Lung (tissue), 11 donors: ENCODE measurements at regions not wholly inside any gene's neighbourhood (a gene's known extent, or its start where the extent isn't known, plus 50 kb on each side); places are given as distances from the start of the nearest gene placed in this dataset.

Experiments used
- ATAC-seq: fragments of 200-7000 bp; cut with Tn5 transposase; one replicate; pipeline ENCODE4 v1.9.1; 2020; ENCODE audit warnings: moderate number of reproducible peaks; ENCODE audit not compliant: insufficient read depth, low FRiP score
- DNase-seq, 3 donors: peaks; one replicate each; pipeline ENCODE4 v3.0.0-alpha.2; 2013 to 2017
- H3K27ac ChIP-seq, 2 donors: one replicate each; pipeline ENCODE4 v1.5.1; 2013; ENCODE audit warnings: mild to moderate bottlenecking in 2 of 2, moderate library complexity in 2 of 2, control low read depth in 1 of 2, inconsistent platforms in 1 of 2, low read depth in 1 of 2, low read length in 1 of 2
- H3K27me3 ChIP-seq, 3 donors: one replicate each; pipeline ENCODE4 v1.5.1; 2013; ENCODE audit warnings: low read length in 2 of 3; ENCODE audit not compliant: control insufficient read depth in 3 of 3, insufficient read depth in 3 of 3
- H3K36me3 ChIP-seq, 4 donors: one replicate each; pipeline ENCODE4 v1.5.1; 2013; ENCODE audit warnings: low read length in 4 of 4, mild to moderate bottlenecking in 1 of 4, moderate library complexity in 1 of 4; ENCODE audit not compliant: control insufficient read depth in 4 of 4, insufficient read depth in 4 of 4
- H3K4me1 ChIP-seq, 5 donors: one replicate each; pipeline ENCODE4 v1.5.1; 2013; ENCODE audit warnings: low read length in 5 of 5, mild to moderate bottlenecking in 2 of 5, moderate library complexity in 1 of 5; ENCODE audit not compliant: control insufficient read depth in 5 of 5, insufficient read depth in 5 of 5
- H3K4me3 ChIP-seq: one replicate; pipeline ENCODE4 v1.5.1; 2013; ENCODE audit warnings: mild to moderate bottlenecking, control low read depth, moderate library complexity
- H3K9ac ChIP-seq, 2 donors: one replicate each; pipeline ENCODE4 v1.5.1; 2013; ENCODE audit warnings: low read length in 2 of 2, control low read depth in 1 of 2; ENCODE audit not compliant: insufficient read depth in 1 of 2
- H3K9me3 ChIP-seq, 4 donors: one replicate each; pipeline ENCODE4 v1.5.1; 2013; ENCODE audit warnings: low read length in 3 of 4, mild to moderate bottlenecking in 1 of 4, moderate library complexity in 1 of 4; ENCODE audit not compliant: control insufficient read depth in 4 of 4, insufficient read depth in 3 of 4
- CTCF ChIP-seq: IDR thresholded peaks from 2 replicates; pipeline ENCODE4 v1.5.1; 2012; ENCODE audit warnings: mild to moderate bottlenecking; ENCODE audit errors: control extremely low read depth, extremely low read depth
- WGBS, 2 donors: extraction: QIAGEN DNeasy Blood & Tissue Kit; methylation state at CpG; one replicate each; pipeline ENCODE4 v1.1.7; 2013; 5-methylcytosine and 5-hydroxymethylcytosine counted together
- donor health status: control.
- donor health status: control.
- donor health status: Bipolar disorder and iron deficiency.
- donor health status: healthy.
- donor health status: DM: yes; HTN: yes; CAD: no.

GRCh38 chr4:14581741-14582140 is 420.5 kb upstream of the CPEB2 start:
- Histone ChIP-seq H3K4me3 (no peak overlapping the region), H3K27ac (no peak overlapping the region), H3K9ac (no peak overlapping the region), H3K4me1 (no peaks in the 10 kb centered on the region), H3K27me3 (no peaks in the 10 kb centered on the region), H3K36me3 (no peaks in the 10 kb centered on the region), H3K9me3 (no peaks in the 10 kb centered on the region)
- WGBS, 2 donors: 26 to 35% methylated on average over 3 of the region's 3 CpGs
- ATAC-seq (no peak), DNase-seq (no peak)
- no peak for TF ChIP-seq CTCF

- Histone ChIP-seq H3K9ac (no peak overlapping the region), H3K27me3 (no peaks in the 10 kb centered on the region), H3K36me3 (no peaks in the 10 kb centered on the region), H3K4me1 (no peaks in the 10 kb centered on the region), H3K27ac (no peak overlapping the region), H3K9me3 (no peaks in the 10 kb centered on the region), H3K4me3 (no peak overlapping the region)
- 95% methylated on average over 3 of the region's 3 CpGs for WGBS, 2 donors
- no peak for TF ChIP-seq CTCF
- ATAC-seq (no peak), DNase-seq (no peak)
Observed at GRCh38 chr4:14582677-14583076, 419.6 kb upstream of the CPEB2 start.

GRCh38 chr4:14583331-14583730 is 418.9 kb upstream of the CPEB2 start:
- no peak overlapping the region for H3K9ac ChIP-seq
- DNase-seq (no peak), ATAC-seq (no peak)
- H3K4me1 ChIP-seq: no peaks in the 10 kb centered on the region
- WGBS, 2 donors: 64 to 86% methylated on average over 2 of the region's 2 CpGs
- TF ChIP-seq CTCF: no peak
- no peaks in the 10 kb centered on the region for H3K9me3 ChIP-seq
- no peak overlapping the region for H3K27ac ChIP-seq
- no peaks in the 10 kb centered on the region for H3K27me3 ChIP-seq
- H3K36me3 ChIP-seq: no peaks in the 10 kb centered on the region
- no peak overlapping the region for H3K4me3 ChIP-seq

GRCh38 chr4:14583752-14584151 is 418.5 kb upstream of the CPEB2 start:
- no peak overlapping the region for H3K4me3 ChIP-seq
- no peaks in the 10 kb centered on the region for H3K9me3 ChIP-seq
- no peaks in the 10 kb centered on the region for H3K27me3 ChIP-seq
- no peak overlapping the region for H3K27ac ChIP-seq
- 91 to 94% methylated on average over 7 of the region's 7 CpGs for WGBS, 2 donors
- no peak for TF ChIP-seq CTCF
- no peak for DNase-seq
- H3K36me3 ChIP-seq: no peaks in the 10 kb centered on the region
- H3K9ac ChIP-seq: no peak overlapping the region
- H3K4me1 ChIP-seq: no peaks in the 10 kb centered on the region
- ATAC-seq: no peak
